Fibroblast of pulmonary artery (primary cell): ENCODE measurements at regions not wholly inside any gene's neighbourhood (a gene's known extent, or its start where the extent isn't known, plus 50 kb on each side); places are given as distances from the start of the nearest gene placed in this dataset.

ENCODE experiments used
- DNase-seq: peaks from one replicate; pipeline ENCODE4 v3.0.0-alpha.2; 2010; ENCODE audit warnings: low read depth
- H3K4me3 ChIP-seq: replicated peaks from 2 replicates; pipeline ENCODE4 v1.5.1; 2011; ENCODE audit warnings: low read depth, mild to moderate bottlenecking, control low read depth, low read length, moderate library complexity
- CTCF ChIP-seq: IDR thresholded peaks from 2 replicates; pipeline ENCODE4 v1.5.1; 2011; ENCODE audit warnings: mild to moderate bottlenecking, control low read depth, low read length, inconsistent platforms; ENCODE audit errors: missing control alignments

GRCh38 chr17:15177343-15177742, 87.8 kb downstream of the PMP22 start:
- no peak for TF ChIP-seq CTCF
- no peak for DNase-seq

GRCh38 chr17:15175356-15175755, 89.8 kb downstream of the PMP22 start:
- no peak overlapping the region for H3K4me3 ChIP-seq
- no peak for DNase-seq
- no peak for TF ChIP-seq CTCF

More at GRCh38 chr17:15177343-15177742, 87.8 kb downstream of the PMP22 start:
- H3K4me3 ChIP-seq: no peak overlapping the region

- DNase-seq: peak; percentile 74
- H3K4me3 ChIP-seq: no peak overlapping the region
- peak; percentile 96 for TF ChIP-seq CTCF
These were observed 93.7 kb downstream of the PMP22 start for GRCh38 chr17:15171167-15172047.

- TF ChIP-seq CTCF: no peak
- no peak for DNase-seq
These were observed 95.5 kb downstream of the PMP22 start for GRCh38 chr17:15169676-15170075.

GRCh38 chr17:15168379-15168778, 96.7 kb downstream of the PMP22 start:
- DNase-seq: no peak

More at GRCh38 chr17:15169676-15170075, 95.5 kb downstream of the PMP22 start:
- no peak overlapping the region for H3K4me3 ChIP-seq

GRCh38 chr17:15161395-15161794, 103.7 kb downstream of the PMP22 start:
- no peak overlapping the region for H3K4me3 ChIP-seq
- no peak for TF ChIP-seq CTCF
- DNase-seq: no peak

More at GRCh38 chr17:15168379-15168778, 96.7 kb downstream of the PMP22 start:
- TF ChIP-seq CTCF: no peak
- H3K4me3 ChIP-seq: no peak overlapping the region
